ENCODE measurements at regions not wholly inside any gene's neighbourhood (a gene's known extent, or its start where the extent isn't known, plus 50 kb on each side); places are given as distances from the start of the nearest gene placed in this dataset.
"Not testable (repeated sequence)": the region's sequence is repeated elsewhere in the genome, so short reads cannot be mapped to it uniquely, and the experiment has no call there.

- no peak for DNase-seq (ENCODE audit: low spot score)
Observed at GRCh38 chr2:190742431-190742830, 93.5 kb downstream of the NAB1 start.

- DNase-seq (ENCODE audit: low spot score) = no peak
Observed at GRCh38 chr2:190744041-190744440, 95.2 kb downstream of the NAB1 start.

DNA sequence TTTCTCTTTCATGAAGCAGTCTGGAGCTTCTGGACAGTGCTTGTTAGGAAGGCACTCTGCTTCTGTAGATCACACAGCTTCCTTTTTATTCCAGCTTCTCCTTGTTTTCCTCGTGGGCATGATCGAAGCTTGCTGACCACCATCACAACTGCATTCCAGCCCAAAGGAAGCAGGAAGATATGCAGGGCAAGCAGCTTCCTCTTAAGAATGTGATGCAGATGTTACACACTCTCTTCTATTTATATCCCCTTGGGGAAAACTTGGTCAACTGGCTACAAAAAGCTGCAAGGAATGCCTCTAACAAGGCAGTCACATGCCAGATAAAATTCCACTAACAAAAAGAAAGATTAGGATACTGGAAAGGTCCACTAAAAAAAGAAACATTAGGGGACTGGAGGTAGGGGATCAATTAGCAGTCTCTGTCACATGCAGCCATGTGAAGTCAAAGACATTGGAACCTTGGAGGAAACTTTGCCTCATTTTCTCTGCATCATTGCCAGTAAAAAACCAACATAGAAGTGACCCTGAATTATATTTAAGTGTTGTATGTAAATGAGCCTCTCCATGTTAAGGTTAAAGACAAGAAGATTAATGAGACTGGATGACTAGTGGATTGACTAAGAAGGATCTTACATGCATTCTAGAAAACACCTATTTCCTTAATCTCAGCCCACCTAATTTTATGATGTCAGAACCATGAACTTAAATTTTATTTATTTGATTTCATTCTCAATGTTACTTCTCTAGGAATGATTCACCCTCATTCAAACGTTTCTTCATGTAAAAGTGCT, 98.3 kb downstream of the NAB1 start:
- no peak for DNase-seq (ENCODE audit: low spot score)

GRCh38 chr2:190748966-190749365, 100.1 kb downstream of the NAB1 start:
- no peak for DNase-seq (ENCODE audit: low spot score)

DNA sequence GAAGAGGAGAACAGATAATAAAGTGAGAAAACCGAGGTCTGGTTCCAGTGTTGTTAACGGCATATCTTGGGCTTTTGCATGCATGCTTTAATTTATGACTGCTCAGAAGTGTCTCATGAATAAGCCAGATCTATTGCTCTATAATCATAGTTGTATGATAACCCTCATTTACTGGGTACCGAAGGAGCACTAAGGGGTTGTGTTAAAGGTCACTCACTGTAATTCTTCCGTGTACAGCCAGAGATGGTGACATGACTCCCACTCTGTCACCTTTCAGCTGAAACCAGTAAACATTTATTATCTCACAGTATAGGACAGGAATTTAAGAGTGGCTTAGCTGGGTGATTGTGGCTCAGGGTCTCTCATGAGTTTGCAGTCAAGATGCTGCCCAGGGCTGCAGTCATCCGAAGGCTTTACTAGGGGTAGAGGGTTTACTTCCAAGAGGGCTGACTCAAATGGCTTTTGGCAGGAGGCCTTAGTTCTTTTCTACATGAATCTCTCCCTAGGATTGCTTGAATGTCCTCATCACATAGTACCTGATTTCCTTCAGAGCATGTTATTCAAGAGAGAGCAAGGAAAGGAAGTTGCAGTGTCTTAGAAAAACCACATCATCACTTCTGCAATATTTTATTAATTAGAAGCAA, 107.0 kb downstream of the NAB1 start:
- DNase-seq (ENCODE audit: low spot score) = no peak

- DNase-seq (ENCODE audit: low spot score) = no peak
Observed at GRCh38 chr2:190759749-190760213, 110.9 kb downstream of the NAB1 start.

GRCh38 chr2:190760353-190761150, 111.7 kb downstream of the NAB1 start:
- not testable (repeated sequence) for DNase-seq (ENCODE audit: low spot score)

GRCh38 chr2:190761216-190761615, 112.3 kb downstream of the NAB1 start:
- not testable (repeated sequence) for DNase-seq (ENCODE audit: low spot score)

DNA sequence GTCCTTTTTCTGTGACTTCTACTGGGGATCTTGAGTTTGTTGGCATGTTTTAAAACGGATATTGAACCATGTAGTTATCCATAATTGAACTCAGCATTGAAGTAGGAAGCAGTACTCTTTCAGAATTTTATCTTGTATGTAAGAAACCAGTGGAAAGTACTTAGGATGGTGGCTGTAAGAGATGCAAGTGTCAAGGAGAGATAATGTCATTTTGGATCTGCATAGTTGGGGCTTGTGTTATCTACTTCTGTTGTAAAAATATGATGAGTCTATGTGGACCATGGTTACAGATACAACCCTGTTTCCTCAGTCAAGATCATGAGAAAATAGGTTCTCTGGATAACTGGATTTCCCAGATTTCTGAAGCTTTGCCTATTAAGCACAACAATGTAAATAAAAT, 113.7 kb downstream of the NAB1 start:
- DNase-seq (ENCODE audit: low spot score) = no peak

GRCh38 chr2:190763100-190763499, 114.2 kb downstream of the NAB1 start:
- DNase-seq (ENCODE audit: low spot score) = no peak

- no peak for DNase-seq (ENCODE audit: low spot score)
Observed at GRCh38 chr2:190763901-190764514, 115.1 kb downstream of the NAB1 start.

GRCh38 chr2:190765386-190766173, 115.0 kb upstream of the GLS start:
- no peak for DNase-seq (ENCODE audit: low spot score)

- DNase-seq (ENCODE audit: low spot score) = no peak
Observed at GRCh38 chr2:190766174-190766572, 114.4 kb upstream of the GLS start.

DNA sequence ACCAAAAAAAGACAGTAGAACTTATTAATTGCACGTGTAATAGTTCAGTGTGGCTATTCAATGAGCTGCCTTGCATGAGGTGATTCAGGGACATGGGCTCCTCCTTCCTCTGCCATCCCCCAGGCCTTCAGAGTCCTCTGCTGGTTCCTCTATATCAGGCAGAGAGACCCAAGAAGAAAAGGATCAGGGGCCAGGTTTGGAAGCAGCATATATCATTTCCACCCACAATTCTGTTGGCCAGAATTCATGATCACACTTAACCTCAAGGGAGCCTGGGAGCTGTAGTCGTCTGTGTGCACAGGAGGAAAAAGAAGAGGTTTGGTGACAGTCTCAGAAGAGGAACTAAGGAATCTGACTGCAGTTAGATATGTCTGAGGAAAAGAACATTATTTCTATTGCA, 114.0 kb upstream of the GLS start:
- no peak for DNase-seq (ENCODE audit: low spot score)

- no peak for DNase-seq (ENCODE audit: low spot score)
Observed at GRCh38 chr2:190767821-190768220, 112.8 kb upstream of the GLS start.

- DNase-seq (ENCODE audit: low spot score) = no peak
Observed at GRCh38 chr2:190769258-190769657, 111.4 kb upstream of the GLS start.

- DNase-seq (ENCODE audit: low spot score) = no peak
Observed at GRCh38 chr2:190771726-190772125, 108.9 kb upstream of the GLS start.

DNA sequence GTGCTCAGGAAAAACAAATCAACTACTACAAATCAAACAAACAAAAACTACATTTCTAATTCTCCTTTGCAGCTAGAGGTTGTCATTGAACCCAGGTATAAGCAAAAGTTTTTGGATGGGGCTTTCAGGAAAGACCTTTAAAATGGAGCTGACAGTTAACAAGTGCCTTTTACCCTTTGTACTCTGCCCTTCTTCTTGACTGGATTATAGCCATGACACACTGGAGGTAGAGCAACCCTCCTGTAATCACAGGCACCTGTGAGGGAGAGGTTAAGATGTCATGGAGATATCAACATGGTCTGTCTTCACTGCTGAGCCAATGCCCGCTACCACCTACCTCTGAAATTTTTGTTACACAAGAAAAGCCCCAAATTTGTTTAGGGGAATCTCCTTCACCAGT, 100.0 kb upstream of the GLS start:
- no peak for DNase-seq (ENCODE audit: low spot score)

- DNase-seq (ENCODE audit: low spot score) = peak; percentile 53
Observed at GRCh38 chr2:190781604-190782198, 98.9 kb upstream of the GLS start.

DNA sequence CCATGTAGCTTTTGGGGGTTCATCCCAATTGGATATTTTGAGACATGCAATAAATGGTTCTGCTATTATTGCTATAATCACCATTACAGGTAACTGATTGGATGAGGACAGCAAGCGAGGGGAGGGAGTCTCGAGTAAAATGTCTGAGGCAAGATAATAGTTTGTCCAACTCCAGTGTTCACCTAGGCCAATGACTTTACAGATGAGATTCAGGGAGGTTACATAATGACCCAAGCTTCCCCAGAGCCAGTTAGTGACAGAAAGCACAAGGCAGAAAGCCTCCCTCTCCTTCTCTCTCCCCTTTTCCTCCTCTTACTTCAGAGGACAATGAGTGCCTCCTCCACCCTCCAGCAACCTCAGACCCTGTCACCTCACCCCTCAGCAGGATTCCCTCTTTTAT, 98.4 kb upstream of the GLS start:
- no peak for DNase-seq (ENCODE audit: low spot score)
